ENCODE measurements at regions not wholly inside any gene's neighbourhood (a gene's known extent, or its start where the extent isn't known, plus 50 kb on each side); places are given as distances from the start of the nearest gene placed in this dataset.

GRCh38 chr5:171603591-171603990, 182.0 kb upstream of the SMIM23 start:
- no peak for TF ChIP-seq EZH2 (IDR thresholded peaks at IDR 0.05; ENCODE audit: low read length, missing control alignments)
- no peak for TF ChIP-seq CTCF (conservative IDR thresholded peaks at IDR 0.05 in 1 of 2, IDR thresholded peaks at IDR 0.05 in 1 of 2; ENCODE audit: low read depth in 1 of 2, low read length in 2 of 2)
- no peak overlapping the region for H3K27ac ChIP-seq (ENCODE audit: insufficient read depth, low read length)

GRCh38 chr5:171604195-171604594, 181.4 kb upstream of the SMIM23 start:
- Histone ChIP-seq H3K4me3 (replicated peaks in 1 of 4; ENCODE audit: control extremely low read depth in 1 of 4, insufficient read depth in 1 of 4, low read depth in 3 of 4, low read length in 4 of 4) (no peak overlapping the region), H3K36me3 (ENCODE audit: control insufficient read depth, insufficient read depth, low read length) (no peaks in the 10 kb centered on the region), H3K4me1 (ENCODE audit: control insufficient read depth, extremely low read depth, insufficient read depth, low read length) (no peaks in the 10 kb centered on the region), H3K9me3 (ENCODE audit: control insufficient read depth, insufficient read depth, low read depth, low read length) (no peaks in the 10 kb centered on the region), H3K27ac (ENCODE audit: insufficient read depth, low read length) (no peak overlapping the region), H2AFZ (ENCODE audit: low read length) (no peak overlapping the region), H3K27me3 (ENCODE audit: control insufficient read depth, insufficient read depth, low read length) (peaks cover 11% of the 10 kb centered on the region), H3K9ac (ENCODE audit: insufficient read depth, low read length) (no peak overlapping the region), H3K79me2 (ENCODE audit: control insufficient read depth, insufficient read depth, low read length) (no peaks in the 10 kb centered on the region), H3K4me2 (ENCODE audit: extremely low read depth, insufficient read depth, low read length) (no peak overlapping the region), H4K20me1 (ENCODE audit: control insufficient read depth, extremely low read depth, insufficient read depth, low read length) (no peaks in the 10 kb centered on the region)
- TF ChIP-seq CTCF (conservative IDR thresholded peaks at IDR 0.05 in 1 of 2, IDR thresholded peaks at IDR 0.05 in 1 of 2; ENCODE audit: low read depth in 1 of 2, low read length in 2 of 2), result no peak
- no peak for TF ChIP-seq EZH2 (IDR thresholded peaks at IDR 0.05; ENCODE audit: low read length, missing control alignments)
- DNase-seq (ENCODE audit: low read depth in 2 of 2), result no peak

More at GRCh38 chr5:171603591-171603990, 182.0 kb upstream of the SMIM23 start:
- Histone ChIP-seq H3K4me1 (ENCODE audit: control insufficient read depth, extremely low read depth, insufficient read depth, low read length) (no peaks in the 10 kb centered on the region), H4K20me1 (ENCODE audit: control insufficient read depth, extremely low read depth, insufficient read depth, low read length) (no peaks in the 10 kb centered on the region), H3K36me3 (ENCODE audit: control insufficient read depth, insufficient read depth, low read length) (no peaks in the 10 kb centered on the region), H3K9ac (ENCODE audit: insufficient read depth, low read length) (no peak overlapping the region), H3K9me3 (ENCODE audit: control insufficient read depth, insufficient read depth, low read depth, low read length) (no peaks in the 10 kb centered on the region), H3K79me2 (ENCODE audit: control insufficient read depth, insufficient read depth, low read length) (no peaks in the 10 kb centered on the region), H2AFZ (ENCODE audit: low read length) (no peak overlapping the region), H3K4me2 (ENCODE audit: extremely low read depth, insufficient read depth, low read length) (no peak overlapping the region), H3K4me3 (replicated peaks in 1 of 4; ENCODE audit: control extremely low read depth in 1 of 4, insufficient read depth in 1 of 4, low read depth in 3 of 4, low read length in 4 of 4) (no peak overlapping the region), H3K27me3 (ENCODE audit: control insufficient read depth, insufficient read depth, low read length) (peaks cover 7% of the 10 kb centered on the region)
- DNase-seq (ENCODE audit: low read depth in 2 of 2), result no peak

GRCh38 chr5:171606414-171607024, 179.1 kb upstream of the SMIM23 start:
- no peak for DNase-seq (ENCODE audit: low read depth in 2 of 2)
- Histone ChIP-seq H4K20me1 (ENCODE audit: control insufficient read depth, extremely low read depth, insufficient read depth, low read length) (no peaks in the 10 kb centered on the region), H3K9me3 (ENCODE audit: control insufficient read depth, insufficient read depth, low read depth, low read length) (no peaks in the 10 kb centered on the region), H3K4me3 (replicated peaks in 1 of 4; ENCODE audit: control extremely low read depth in 1 of 4, insufficient read depth in 1 of 4, low read depth in 3 of 4, low read length in 4 of 4) (no peak overlapping the region), H3K36me3 (ENCODE audit: control insufficient read depth, insufficient read depth, low read length) (no peaks in the 10 kb centered on the region), H3K79me2 (ENCODE audit: control insufficient read depth, insufficient read depth, low read length) (no peaks in the 10 kb centered on the region), H3K4me1 (ENCODE audit: control insufficient read depth, extremely low read depth, insufficient read depth, low read length) (no peaks in the 10 kb centered on the region), H3K9ac (ENCODE audit: insufficient read depth, low read length) (no peak overlapping the region), H3K27me3 (ENCODE audit: control insufficient read depth, insufficient read depth, low read length) (peaks cover 8% of the 10 kb centered on the region), H3K27ac (ENCODE audit: insufficient read depth, low read length) (no peak overlapping the region), H2AFZ (ENCODE audit: low read length) (no peak overlapping the region), H3K4me2 (ENCODE audit: extremely low read depth, insufficient read depth, low read length) (no peak overlapping the region)
- peak; percentile 31 to 52 for TF ChIP-seq CTCF (conservative IDR thresholded peaks at IDR 0.05 in 1 of 2, IDR thresholded peaks at IDR 0.05 in 1 of 2; ENCODE audit: low read depth in 1 of 2, low read length in 2 of 2)
- TF ChIP-seq EZH2 (IDR thresholded peaks at IDR 0.05; ENCODE audit: low read length, missing control alignments), result no peak

Measured in fibroblast of lung (primary cell).